ENCODE measurements at regions not wholly inside any gene's neighbourhood (a gene's known extent, or its start where the extent isn't known, plus 50 kb on each side); places are given as distances from the start of the nearest gene placed in this dataset.
A peak's percentile ranks its signal among the peaks of the same experiment; 100 is the strongest.

- Histone ChIP-seq H3K79me2 (ENCODE audit: insufficient read depth, low read length) (no peaks in the 10 kb centered on the region), H3K9me2 (ENCODE audit: low read depth, low read length) (no peaks in the 10 kb centered on the region), H3K36me3 (ENCODE audit: insufficient read depth, low read length) (no peaks in the 10 kb centered on the region), H3F3A (ENCODE audit: insufficient read depth, low read length) (no peaks in the 10 kb centered on the region), H3K27ac (ENCODE audit: low read depth, low read length, poor library complexity, severe bottlenecking) (no peak overlapping the region), H3K4me3 (ENCODE audit: low read depth, low read length, poor library complexity, severe bottlenecking) (no peak overlapping the region), H4K20me1 (ENCODE audit: insufficient read depth, low read length) (no peaks in the 10 kb centered on the region), H3K9me3 (ENCODE audit: low read length) (no peaks in the 10 kb centered on the region), H2AFZ (ENCODE audit: low read length) (no peak overlapping the region), H3K4me1 (ENCODE audit: insufficient read depth, low read length, severe bottlenecking) (peaks cover 5% of the 10 kb centered on the region), H3K27me3 (ENCODE audit: insufficient read depth, low read length) (no peaks in the 10 kb centered on the region), H3K4me2 (ENCODE audit: low read length) (no peak overlapping the region), H3K9ac (ENCODE audit: low read length) (no peak overlapping the region)
- TF ChIP-seq CTCF (IDR thresholded peaks at IDR 0.05; ENCODE audit: low read length) = 0 out of 2 replicates have a peak, but pooled peaks have one; percentile 23
- TF ChIP-seq EZH2 (IDR thresholded peaks at IDR 0.05; ENCODE audit: borderline replicate concordance, low read length) = no peak
Observed at GRCh38 chrX:110418316-110419235, 59.9 kb downstream of the RTL9 start.

GRCh38 chrX:110419512-110419911 is 60.9 kb downstream of the RTL9 start:
- Histone ChIP-seq H3K9me3 (ENCODE audit: low read length) (no peaks in the 10 kb centered on the region), H3K27me3 (ENCODE audit: insufficient read depth, low read length) (no peaks in the 10 kb centered on the region), H4K20me1 (ENCODE audit: insufficient read depth, low read length) (no peaks in the 10 kb centered on the region), H3K79me2 (ENCODE audit: insufficient read depth, low read length) (no peaks in the 10 kb centered on the region), H3K4me3 (ENCODE audit: low read depth, low read length, poor library complexity, severe bottlenecking) (no peak overlapping the region), H3K4me2 (ENCODE audit: low read length) (no peak overlapping the region), H3K9me2 (ENCODE audit: low read depth, low read length) (no peaks in the 10 kb centered on the region), H3K4me1 (ENCODE audit: insufficient read depth, low read length, severe bottlenecking) (peaks cover 4% of the 10 kb centered on the region), H3K36me3 (ENCODE audit: insufficient read depth, low read length) (no peaks in the 10 kb centered on the region), H3K27ac (ENCODE audit: low read depth, low read length, poor library complexity, severe bottlenecking) (no peak overlapping the region), H2AFZ (ENCODE audit: low read length) (no peak overlapping the region), H3F3A (ENCODE audit: insufficient read depth, low read length) (no peaks in the 10 kb centered on the region), H3K9ac (ENCODE audit: low read length) (no peak overlapping the region)
- no peak for TF ChIP-seq EZH2 (IDR thresholded peaks at IDR 0.05; ENCODE audit: borderline replicate concordance, low read length)
- no peak for TF ChIP-seq CTCF (IDR thresholded peaks at IDR 0.05; ENCODE audit: low read length)

- Histone ChIP-seq H3K4me1 (ENCODE audit: insufficient read depth, low read length, severe bottlenecking) (no peaks in the 10 kb centered on the region), H3K9ac (ENCODE audit: low read length) (no peak overlapping the region), H3K79me2 (ENCODE audit: insufficient read depth, low read length) (no peaks in the 10 kb centered on the region), H3K4me3 (ENCODE audit: low read depth, low read length, poor library complexity, severe bottlenecking) (no peak overlapping the region), H3F3A (ENCODE audit: insufficient read depth, low read length) (no peaks in the 10 kb centered on the region), H3K9me2 (ENCODE audit: low read depth, low read length) (no peaks in the 10 kb centered on the region), H3K27ac (ENCODE audit: low read depth, low read length, poor library complexity, severe bottlenecking) (no peak overlapping the region), H3K27me3 (ENCODE audit: insufficient read depth, low read length) (no peaks in the 10 kb centered on the region), H3K4me2 (ENCODE audit: low read length) (no peak overlapping the region), H3K9me3 (ENCODE audit: low read length) (no peaks in the 10 kb centered on the region), H3K36me3 (ENCODE audit: insufficient read depth, low read length) (no peaks in the 10 kb centered on the region), H4K20me1 (ENCODE audit: insufficient read depth, low read length) (no peaks in the 10 kb centered on the region), H2AFZ (ENCODE audit: low read length) (no peak overlapping the region)
- no peak for TF ChIP-seq EZH2 (IDR thresholded peaks at IDR 0.05; ENCODE audit: borderline replicate concordance, low read length)
- peak; percentile 33; the same call in 1 of the 2 replicates for TF ChIP-seq CTCF (IDR thresholded peaks at IDR 0.05; ENCODE audit: low read length)
Observed at GRCh38 chrX:110420771-110421499, 62.3 kb downstream of the RTL9 start.
